Mesenchymal stem cell (in vitro differentiated cells and primary cell): ENCODE measurements at regions not wholly inside any gene's neighbourhood (a gene's known extent, or its start where the extent isn't known, plus 50 kb on each side); places are given as distances from the start of the nearest gene placed in this dataset.

ENCODE experiments used
- DNase-seq: peaks from one replicate; pipeline ENCODE4 v3.0.0-alpha.2; 2013
- H2AFZ ChIP-seq: one replicate; pipeline ENCODE4 v1.6.1; 2013; ENCODE audit warnings: low read depth, mild to moderate bottlenecking, control low read depth, inconsistent platforms, low read length, moderate library complexity
- H2AK5ac ChIP-seq: 2 replicates; pipeline ENCODE4 v1.6.1; 2013; ENCODE audit warnings: low read length, moderate library complexity, mild to moderate bottlenecking, inconsistent platforms; ENCODE audit not compliant: severe bottlenecking
- H2BK120ac ChIP-seq: one replicate; pipeline ENCODE4 v1.6.1; 2013; ENCODE audit warnings: low read depth, mild to moderate bottlenecking, inconsistent platforms, low read length, moderate library complexity
- H2BK12ac ChIP-seq, 2 experiments: one replicate each; pipeline ENCODE4 v1.6.1; 2013; ENCODE audit warnings: inconsistent platforms in 2 of 2, low read length in 2 of 2, mild to moderate bottlenecking in 2 of 2, moderate library complexity in 2 of 2, control low read depth in 1 of 2
- H2BK15ac ChIP-seq: one replicate; pipeline ENCODE4 v1.6.1; 2013; ENCODE audit warnings: mild to moderate bottlenecking, low read depth, inconsistent platforms; ENCODE audit not compliant: poor library complexity, severe bottlenecking
- H2BK5ac ChIP-seq: 2 replicates; pipeline ENCODE4 v1.6.1; 2013; ENCODE audit warnings: low read depth, mild to moderate bottlenecking, low read length, control low read depth, inconsistent platforms; ENCODE audit not compliant: poor library complexity, severe bottlenecking
- H3K14ac ChIP-seq, 2 experiments: one replicate each; pipeline ENCODE4 v1.6.1; 2013; ENCODE audit warnings: inconsistent platforms in 2 of 2, low read length in 2 of 2, control low read depth in 1 of 2, mild to moderate bottlenecking in 1 of 2, moderate library complexity in 1 of 2
- H3K18ac ChIP-seq, 2 experiments: one replicate each; pipeline ENCODE4 v1.6.1; 2013; ENCODE audit warnings: inconsistent platforms in 2 of 2, low read length in 2 of 2, control low read depth in 1 of 2, low read depth in 1 of 2, mild to moderate bottlenecking in 1 of 2
- H3K23ac ChIP-seq, 2 experiments: one replicate each; pipeline ENCODE4 v1.6.1; 2013; ENCODE audit warnings: inconsistent platforms in 2 of 2, low read length in 2 of 2, mild to moderate bottlenecking in 2 of 2, moderate library complexity in 2 of 2, control low read depth in 1 of 2
- H3K27ac ChIP-seq: 2 replicates; pipeline ENCODE4 v1.5.1; 2013; ENCODE audit warnings: mild to moderate bottlenecking, moderate library complexity, low read length, control low read depth, inconsistent platforms; ENCODE audit not compliant: poor library complexity, severe bottlenecking
- H3K27me3 ChIP-seq, 2 experiments: 2 replicates each; pipeline versions ENCODE4 v1.6.1 to v1.7.0; 2013; ENCODE audit warnings: low read length in 2 of 2, mild to moderate bottlenecking in 2 of 2, moderate library complexity in 2 of 2, control low read depth in 1 of 2, inconsistent platforms in 1 of 2; ENCODE audit not compliant: control insufficient read depth in 1 of 2, insufficient read depth in 1 of 2
- H3K36me3 ChIP-seq, 2 experiments: 2 replicates each; pipeline versions ENCODE4 v1.6.1 to v1.7.0; 2013; ENCODE audit warnings: low read length in 2 of 2, control low read depth in 1 of 2, inconsistent platforms in 1 of 2, low read depth in 1 of 2, mild to moderate bottlenecking in 1 of 2; ENCODE audit not compliant: insufficient read depth in 2 of 2, control insufficient read depth in 1 of 2
- H3K4ac ChIP-seq, 2 experiments: one replicate each; pipeline ENCODE4 v1.6.1; 2013; ENCODE audit warnings: inconsistent platforms in 2 of 2, low read length in 2 of 2, mild to moderate bottlenecking in 2 of 2, moderate library complexity in 2 of 2, control low read depth in 1 of 2, low read depth in 1 of 2
- H3K4me1 ChIP-seq: 2 replicates; pipeline ENCODE4 v1.6.1; 2013; ENCODE audit warnings: low read depth, low read length, control low read depth; ENCODE audit not compliant: control insufficient read depth, insufficient read depth
- H3K4me2 ChIP-seq: 2 replicates; pipeline ENCODE4 v1.6.1; 2013; ENCODE audit warnings: low read length, mild to moderate bottlenecking, inconsistent platforms; ENCODE audit not compliant: poor library complexity, severe bottlenecking
- H3K4me3 ChIP-seq, 2 experiments: 2 replicates each; pipeline versions ENCODE4 v1.5.1 to v1.7.0; 2013; ENCODE audit warnings: low read length in 2 of 2, mild to moderate bottlenecking in 2 of 2, control low read depth in 1 of 2, low read depth in 1 of 2; ENCODE audit not compliant: insufficient read depth in 1 of 2
- H3K79me1 ChIP-seq: replicated peaks from 2 replicates; pipeline ENCODE4 v1.6.1; 2013; ENCODE audit warnings: mild to moderate bottlenecking, control low read depth, low read length, inconsistent platforms; ENCODE audit not compliant: poor library complexity, severe bottlenecking
- H3K9ac ChIP-seq: 2 replicates; pipeline ENCODE4 v1.7.0; 2013; ENCODE audit warnings: mild to moderate bottlenecking, low read length, moderate library complexity
- H3K9me3 ChIP-seq: 2 replicates; pipeline ENCODE4 v1.7.0; 2013; ENCODE audit warnings: mild to moderate bottlenecking, low read length; ENCODE audit not compliant: control insufficient read depth
- H4K8ac ChIP-seq: one replicate; pipeline ENCODE4 v1.6.1; 2013; ENCODE audit warnings: inconsistent platforms, mild to moderate bottlenecking, low read length, moderate library complexity
- H4K91ac ChIP-seq: one replicate; pipeline ENCODE4 v1.6.1; 2013; ENCODE audit warnings: mild to moderate bottlenecking, low read length, inconsistent platforms
- WGBS: methylation state at CpG from one replicate; pipeline ENCODE4 v1.1.7; 2013; ENCODE audit warnings: mixed read lengths; 5-methylcytosine and 5-hydroxymethylcytosine counted together

- Histone ChIP-seq H2BK15ac (no peak overlapping the region), H3K4me3 (no peak overlapping the region), H3K4me2 (no peak overlapping the region), H3K79me1 (no peaks in the 10 kb centered on the region), H4K91ac (no peak overlapping the region), H2BK12ac (no peak overlapping the region), H4K8ac (no peak overlapping the region), H3K9me3 (no peaks in the 10 kb centered on the region), H2AFZ (no peak overlapping the region), H3K4ac (no peak overlapping the region), H3K4me1 (no peaks in the 10 kb centered on the region), H3K23ac (no peak overlapping the region), H2AK5ac (no peak overlapping the region), H3K9ac (no peak overlapping the region), H3K14ac (no peak overlapping the region), H2BK120ac (no peak overlapping the region), H3K18ac (no peak overlapping the region), H3K27ac (no peak overlapping the region), H3K36me3 (no peaks in the 10 kb centered on the region), H3K27me3 (peaks cover 12 to 32% of the 10 kb centered on the region in 2 experiments), H2BK5ac (no peak overlapping the region)
- WGBS, result 63% methylated on average over 6 of the region's 8 CpGs
- no peak for DNase-seq
These were observed 91.5 kb upstream of the PROK2 start for GRCh38 chr3:71876135-71877105.

GRCh38 chr3:71875461-71875947 is 90.6 kb upstream of the PROK2 start:
- no peaks in the 10 kb centered on the region for H3K4me1 ChIP-seq
- no peak overlapping the region for H3K27ac ChIP-seq
- no peak overlapping the region for H3K9ac ChIP-seq
- WGBS, result 15% methylated on average over 4 of the region's 4 CpGs
- no peak overlapping the region for H3K23ac ChIP-seq
- H2BK5ac ChIP-seq, result no peak overlapping the region
- H3K9me3 ChIP-seq, result no peaks in the 10 kb centered on the region
- no peaks in the 10 kb centered on the region for H3K79me1 ChIP-seq
- H2AK5ac ChIP-seq, result no peak overlapping the region
- H3K36me3 ChIP-seq, result no peaks in the 10 kb centered on the region
- no peak overlapping the region for H2BK12ac ChIP-seq
- peak; percentile 70 for DNase-seq
- no peak overlapping the region for H4K8ac ChIP-seq
- peaks cover 12 to 26% of the 10 kb centered on the region in 2 experiments for H3K27me3 ChIP-seq
- H3K4ac ChIP-seq, result no peak overlapping the region
- no peak overlapping the region for H4K91ac ChIP-seq
- no peak overlapping the region for H3K14ac ChIP-seq
- H2AFZ ChIP-seq, result no peak overlapping the region
- no peak overlapping the region for H2BK15ac ChIP-seq
- H3K4me2 ChIP-seq, result no peak overlapping the region
- no peak overlapping the region for H3K18ac ChIP-seq
- H2BK120ac ChIP-seq, result no peak overlapping the region
- H3K4me3 ChIP-seq, result no peak overlapping the region

- Histone ChIP-seq H2AFZ (no peak overlapping the region), H3K4ac (no peak overlapping the region), H2AK5ac (no peak overlapping the region), H3K23ac (no peak overlapping the region), H2BK5ac (no peak overlapping the region), H3K79me1 (no peaks in the 10 kb centered on the region), H3K4me2 (no peak overlapping the region), H2BK15ac (no peak overlapping the region), H3K4me1 (no peaks in the 10 kb centered on the region), H2BK120ac (no peak overlapping the region), H3K27me3 (peaks cover 12 to 27% of the 10 kb centered on the region in 2 experiments), H3K27ac (no peak overlapping the region), H4K91ac (no peak overlapping the region), H3K18ac (no peak overlapping the region), H3K14ac (no peak overlapping the region), H4K8ac (no peak overlapping the region), H3K9ac (no peak overlapping the region), H2BK12ac (no peak overlapping the region), H3K9me3 (no peaks in the 10 kb centered on the region), H3K4me3 (no peak overlapping the region), H3K36me3 (no peaks in the 10 kb centered on the region)
- no peak for DNase-seq
- WGBS, result 92% methylated on average over 2 of the region's 4 CpGs
These were observed 89.7 kb upstream of the PROK2 start for GRCh38 chr3:71874618-71875017.

DNA sequence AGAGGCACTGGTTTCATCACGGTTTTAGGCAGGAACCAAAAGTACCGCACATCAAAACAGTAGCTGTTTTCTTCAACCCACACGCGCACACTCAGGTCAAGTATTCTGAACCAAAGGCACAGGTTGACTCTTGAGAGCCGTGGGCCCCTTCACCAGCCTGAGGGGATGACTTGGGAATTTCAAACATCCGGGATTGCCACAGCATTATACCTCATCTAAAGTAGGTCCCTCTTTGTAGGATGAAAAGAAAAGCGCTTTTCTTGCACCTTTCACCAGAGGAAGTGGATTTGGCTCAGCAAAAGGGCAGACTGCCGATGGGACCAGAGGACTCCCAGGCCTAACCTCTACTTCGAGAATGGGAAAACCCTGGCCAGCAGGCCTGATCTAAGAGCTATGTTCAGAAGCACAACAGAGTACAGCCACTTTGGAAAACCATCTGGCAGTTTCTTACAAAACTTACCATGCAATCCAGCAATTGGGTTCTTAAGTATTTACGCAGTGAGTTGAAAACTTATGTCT is 88.2 kb upstream of the PROK2 start:
- H3K9me3 ChIP-seq, result peaks cover 8% of the 10 kb centered on the region
- peaks cover 1 to 20% of the 10 kb centered on the region in 2 experiments for H3K27me3 ChIP-seq
- WGBS, result 68% methylated on average over 10 of the region's 10 CpGs
- H2BK15ac ChIP-seq, result no peak overlapping the region
- no peak for DNase-seq
- no peak overlapping the region for H3K27ac ChIP-seq
- H3K4ac ChIP-seq, result no peak overlapping the region
- no peak overlapping the region for H3K4me3 ChIP-seq
- no peak overlapping the region for H2AK5ac ChIP-seq
- no peak overlapping the region for H2AFZ ChIP-seq
- H4K8ac ChIP-seq, result no peak overlapping the region
- no peak overlapping the region for H2BK120ac ChIP-seq
- no peak overlapping the region for H2BK5ac ChIP-seq
- H2BK12ac ChIP-seq, result no peak overlapping the region
- H3K14ac ChIP-seq, result no peak overlapping the region
- no peak overlapping the region for H4K91ac ChIP-seq
- no peaks in the 10 kb centered on the region for H3K79me1 ChIP-seq
- H3K9ac ChIP-seq, result no peak overlapping the region
- no peak overlapping the region for H3K4me2 ChIP-seq
- H3K18ac ChIP-seq, result no peak overlapping the region
- no peaks in the 10 kb centered on the region for H3K4me1 ChIP-seq
- no peaks in the 10 kb centered on the region for H3K36me3 ChIP-seq
- H3K23ac ChIP-seq, result no peak overlapping the region
